NCI-H146 treated with DMSO at 0.1 percent for 48 hours (cell line): ENCODE measurements at regions not wholly inside any gene's neighbourhood (a gene's known extent, or its start where the extent isn't known, plus 50 kb on each side); places are given as distances from the start of the nearest gene placed in this dataset.
A peak's percentile ranks its signal among the peaks of the same experiment; 100 is the strongest.

Source experiments
- DNase-seq: peaks from one replicate; lab custom pipeline; 2025; ENCODE audit not compliant: unreplicated experiment; lab: John Stamatoyannopoulos, UW

GRCh38 chr2:162890690-162891311, 52.2 kb upstream of the KCNH7 start:
- DNase-seq: peak; percentile 9

GRCh38 chr2:162888652-162889051, 50.1 kb upstream of the KCNH7 start:
- DNase-seq: no peak
